Suppressor macrophage treated with lipopolysaccharide for 4 hours (primary cell): ENCODE measurements at regions not wholly inside any gene's neighbourhood (a gene's known extent, or its start where the extent isn't known, plus 50 kb on each side); places are given as distances from the start of the nearest gene placed in this dataset.

Experiments
- DNase-seq: peaks from one replicate; pipeline ENCODE4 v3.0.0-alpha.2; 2020

- no peak for DNase-seq
Observed at GRCh38 chr16:63981639-63982038, 1140.2 kb downstream of the CDH11 start.

- no peak for DNase-seq
Observed at GRCh38 chr16:63980763-63981162, 1141.1 kb downstream of the CDH11 start.

GRCh38 chr16:63978240-63978639 lies 1143.6 kb downstream of the CDH11 start:
- no peak for DNase-seq

GRCh38 chr16:63976345-63976744 lies 1145.5 kb downstream of the CDH11 start:
- no peak for DNase-seq

DNA sequence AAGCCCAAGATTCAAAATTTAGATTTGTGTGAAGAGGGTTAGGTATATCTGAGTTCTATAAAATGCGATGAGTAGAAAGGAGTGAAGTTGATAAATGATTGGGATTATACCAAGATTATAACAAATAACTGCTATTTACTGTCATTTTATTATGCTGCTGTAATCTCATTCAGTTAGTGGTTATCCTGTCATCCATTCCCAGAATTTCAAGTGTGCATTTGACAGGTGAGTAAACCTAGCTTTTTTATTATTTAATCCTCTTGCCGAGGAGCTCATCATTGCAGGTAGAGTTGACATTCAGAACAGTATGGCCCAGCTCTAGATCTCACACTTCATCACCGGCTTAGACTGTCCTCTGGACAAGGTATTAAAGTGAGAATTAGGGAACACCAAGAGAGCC lies 1146.2 kb downstream of the CDH11 start:
- no peak for DNase-seq

- no peak for DNase-seq
Observed at GRCh38 chr16:63967966-63968365, 1153.9 kb downstream of the CDH11 start.

GRCh38 chr16:63960321-63960720 lies 1161.5 kb downstream of the CDH11 start:
- no peak for DNase-seq

DNA sequence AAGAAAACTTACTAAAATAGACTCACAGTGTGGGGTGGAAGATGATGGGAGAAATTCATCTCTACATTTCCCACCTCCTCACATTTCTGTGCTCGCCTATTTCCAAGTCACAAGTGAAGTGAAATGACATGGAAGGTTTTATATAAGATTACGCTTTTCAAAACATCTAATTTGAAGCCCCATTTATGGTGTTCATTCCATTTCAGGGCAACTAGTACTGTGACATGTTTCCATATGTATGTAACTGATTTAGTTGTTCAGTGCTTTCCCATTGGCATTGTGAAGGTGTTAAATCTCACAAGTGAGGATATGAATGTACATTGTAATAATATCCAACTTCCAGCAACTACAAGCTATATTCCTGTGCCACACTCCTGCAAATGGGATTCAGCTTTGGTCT lies 1174.8 kb downstream of the CDH11 start:
- no peak for DNase-seq

DNA sequence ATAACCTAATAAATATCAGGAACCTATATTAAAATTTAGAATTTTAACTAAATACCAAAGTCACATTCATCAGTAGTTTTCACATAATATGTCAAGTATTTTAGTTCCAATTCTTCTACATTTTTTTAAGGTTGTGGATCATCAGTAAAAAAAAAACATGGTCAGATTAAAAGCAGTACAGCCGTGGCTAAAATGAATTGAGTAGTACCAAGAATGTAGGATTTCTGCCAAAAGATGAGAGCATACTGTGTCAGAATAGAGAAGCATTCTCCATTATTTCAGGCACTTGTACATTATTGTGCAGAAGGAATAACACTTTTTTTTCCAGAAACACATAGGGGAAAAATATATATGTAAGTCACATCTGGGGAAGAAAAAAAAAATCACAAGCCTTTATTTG lies 1176.1 kb downstream of the CDH11 start:
- DNase-seq, result no peak

DNA sequence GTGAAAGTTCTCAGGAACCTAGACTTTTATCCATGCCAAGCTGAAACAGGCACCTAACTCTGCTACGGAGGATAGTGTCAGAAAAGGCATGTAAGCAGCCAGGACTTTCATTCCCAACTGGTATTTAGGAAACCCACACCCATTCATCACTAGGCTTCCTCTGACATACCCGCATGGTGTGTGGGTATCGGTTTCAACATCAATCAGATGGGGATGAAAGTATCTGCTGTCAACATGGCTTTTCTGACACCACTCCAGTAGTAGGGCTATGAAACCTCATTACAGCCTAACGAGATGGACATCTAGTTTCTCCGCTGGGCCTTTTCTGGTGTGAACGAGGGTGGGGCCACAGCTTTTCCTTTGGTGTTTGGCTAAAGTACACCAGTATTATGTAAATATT lies 1178.3 kb downstream of the CDH11 start:
- DNase-seq, result no peak

DNA sequence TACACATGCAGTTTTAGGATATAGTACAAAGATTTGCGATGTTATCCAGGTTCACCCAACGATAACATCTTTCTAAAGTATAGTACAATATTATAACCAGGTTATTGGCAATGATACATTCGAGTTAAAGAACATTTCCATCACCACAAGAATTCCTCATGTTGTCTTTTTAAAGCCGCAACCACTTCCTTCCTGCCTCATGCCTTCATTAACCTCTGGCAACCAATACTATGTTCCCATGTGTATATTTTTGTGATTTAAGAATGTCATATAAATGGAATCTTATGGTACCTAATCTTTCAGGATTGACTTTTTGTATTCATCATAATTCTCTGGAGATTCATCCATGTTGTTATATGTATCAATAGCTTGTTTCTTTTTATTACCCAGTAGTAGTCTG lies 1183.2 kb downstream of the CDH11 start:
- no peak for DNase-seq

DNA sequence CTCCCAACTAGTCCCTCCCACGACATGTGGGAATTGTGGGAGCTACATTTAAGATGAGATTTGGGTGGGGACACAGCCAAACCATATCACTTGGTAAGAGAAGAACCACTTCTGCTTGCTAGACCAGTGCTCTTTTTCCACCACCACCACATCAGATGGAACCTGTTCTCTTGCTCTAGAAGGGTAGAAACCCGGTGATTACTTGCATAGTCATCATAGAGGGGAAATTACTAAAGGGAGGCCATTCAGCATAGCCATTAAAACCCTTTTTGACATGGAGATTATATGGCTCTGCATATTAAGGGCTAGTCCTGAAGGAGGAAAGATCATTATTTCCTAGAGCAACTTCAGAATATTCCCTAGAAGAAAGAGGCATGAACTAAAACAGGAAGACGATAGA lies 1188.0 kb downstream of the CDH11 start:
- no peak for DNase-seq

- DNase-seq, result no peak
Observed at GRCh38 chr16:63928421-63928820, 1193.4 kb downstream of the CDH11 start.

DNA sequence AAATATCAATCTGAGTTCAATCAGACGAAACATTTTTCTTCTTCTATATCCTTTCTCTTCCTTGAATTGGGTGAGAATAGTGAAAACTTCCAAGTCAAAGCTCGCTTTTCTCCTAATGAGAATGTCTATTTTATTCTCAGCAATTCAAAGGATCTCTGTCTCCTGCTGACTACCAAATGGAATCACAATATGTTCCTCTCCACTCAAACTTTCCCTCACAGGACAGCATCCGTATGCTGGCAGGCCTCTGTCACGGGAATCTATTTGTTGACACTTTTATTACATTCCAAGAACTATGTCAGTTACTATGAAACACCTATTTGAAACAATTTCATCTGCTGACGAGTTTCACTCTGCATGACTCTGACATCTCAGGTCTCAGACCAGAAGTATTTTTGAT lies 1196.6 kb downstream of the CDH11 start:
- DNase-seq, result no peak

DNA sequence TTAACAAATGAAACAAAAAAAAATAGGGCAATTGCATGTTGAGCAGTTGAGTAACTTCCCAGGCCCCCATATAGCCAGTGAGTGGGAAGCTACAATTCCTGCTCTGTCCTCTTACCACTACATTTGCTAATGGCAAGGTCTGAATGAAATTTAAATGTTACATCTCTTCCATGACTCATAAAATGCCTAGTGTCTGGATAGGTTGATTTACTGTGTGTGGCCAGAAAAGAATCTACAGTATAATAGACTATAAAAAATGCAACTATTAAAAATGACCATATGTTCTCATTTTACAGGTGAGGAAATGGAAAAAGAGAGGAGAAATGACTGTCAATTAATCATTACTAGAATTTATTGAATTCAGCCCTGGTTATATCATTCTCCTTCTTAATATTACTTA lies 1199.3 kb downstream of the CDH11 start:
- DNase-seq, result no peak

DNA sequence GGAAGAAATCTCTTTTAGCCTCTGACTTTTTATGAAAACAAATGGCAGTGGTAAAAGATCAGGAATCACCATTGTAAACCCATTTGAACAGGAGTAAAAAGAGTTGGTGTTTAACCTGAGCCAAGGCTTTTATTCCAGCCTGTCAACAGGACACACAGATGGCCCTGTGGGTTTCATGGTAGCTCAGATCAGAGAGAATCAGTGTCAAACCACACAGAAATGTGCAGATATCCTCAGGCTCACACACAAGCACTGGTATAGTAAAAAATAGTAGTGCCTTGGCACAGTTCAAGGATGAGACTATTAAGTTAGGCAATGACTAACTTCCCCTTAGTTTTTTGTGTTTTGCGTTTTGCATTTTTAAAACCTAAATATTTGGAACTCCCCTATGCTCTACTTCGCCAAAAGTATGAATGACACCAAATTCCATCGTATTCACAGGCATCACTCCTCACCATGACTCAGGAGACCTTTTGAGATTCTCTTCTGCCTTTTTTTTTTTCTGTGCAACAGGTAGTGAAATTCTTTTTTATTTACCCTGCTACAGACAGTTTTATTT lies 1200.0 kb downstream of the CDH11 start:
- DNase-seq, result no peak

- no peak for DNase-seq
Observed at GRCh38 chr16:63913290-63913689, 1208.6 kb downstream of the CDH11 start.

- DNase-seq, result no peak
Observed at GRCh38 chr16:63907251-63907650, 1214.6 kb downstream of the CDH11 start.

DNA sequence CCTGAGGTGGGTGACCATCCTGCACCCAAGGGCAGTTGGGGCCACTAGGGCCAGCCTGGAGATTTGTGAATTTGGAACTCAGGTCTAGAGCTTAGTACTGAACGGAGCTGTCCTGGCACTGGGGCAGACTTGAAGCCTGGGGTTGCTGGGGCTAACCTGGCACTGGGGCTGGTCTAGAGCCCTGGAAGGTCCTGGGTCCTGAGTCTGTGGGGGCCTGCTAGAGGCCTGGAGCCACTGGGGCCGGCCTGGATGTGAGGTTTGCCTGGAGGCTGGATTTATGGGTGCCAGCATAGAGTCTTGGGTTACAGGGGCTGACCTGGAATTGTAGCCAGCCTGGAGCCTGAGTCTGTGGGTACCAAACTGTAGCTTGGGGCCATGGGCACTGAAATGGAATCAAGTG lies 1216.9 kb downstream of the CDH11 start:
- no peak for DNase-seq

- DNase-seq, result no peak
Observed at GRCh38 chr16:63904182-63904581, 1217.7 kb downstream of the CDH11 start.

- DNase-seq, result no peak
Observed at GRCh38 chr16:63896383-63897109, 1225.3 kb downstream of the CDH11 start.

GRCh38 chr16:63890723-63891122 lies 1231.1 kb downstream of the CDH11 start:
- DNase-seq, result no peak

- DNase-seq, result no peak
Observed at GRCh38 chr16:63890081-63890480, 1231.8 kb downstream of the CDH11 start.

DNA sequence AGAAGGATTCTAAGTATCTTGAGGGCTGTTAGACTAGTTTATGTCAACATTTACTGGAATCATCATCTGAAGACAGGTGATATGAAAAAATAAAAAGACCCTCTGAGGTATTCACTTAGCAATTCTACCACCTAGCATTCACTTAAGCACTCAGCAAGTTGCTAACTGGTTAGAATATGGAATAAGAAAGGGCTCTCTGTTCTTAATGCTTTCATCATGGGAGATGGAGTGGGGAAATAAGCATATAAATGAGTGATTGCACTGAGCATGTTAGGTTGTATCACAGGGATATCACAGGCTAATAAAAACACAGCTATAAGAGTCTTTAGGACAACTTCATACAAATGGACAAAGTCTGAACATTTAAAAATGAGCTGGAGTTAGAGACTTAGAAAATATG lies 1238.8 kb downstream of the CDH11 start:
- no peak for DNase-seq

DNA sequence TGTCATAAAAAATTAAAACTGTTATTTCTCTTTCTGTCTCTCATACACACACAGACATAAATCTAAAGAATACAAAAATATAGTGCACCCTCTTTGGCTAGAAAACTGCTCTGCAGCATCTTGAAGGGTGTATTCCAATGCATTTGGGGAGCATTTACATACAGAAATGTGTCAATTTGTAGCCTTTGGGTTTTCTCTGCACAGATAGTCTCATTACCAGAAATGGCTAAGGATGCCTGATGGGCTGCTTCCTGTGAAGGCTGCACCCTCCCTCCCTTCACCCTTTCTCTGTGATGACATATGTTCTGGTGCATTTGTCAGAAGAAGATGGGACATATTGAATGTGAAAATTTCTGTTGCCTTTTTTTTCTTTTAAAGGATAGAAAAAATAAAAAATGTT lies 1239.3 kb downstream of the CDH11 start:
- no peak for DNase-seq
